Pancreas (tissue), 10 donors: ENCODE measurements at regions not wholly inside any gene's neighbourhood (a gene's known extent, or its start where the extent isn't known, plus 50 kb on each side); places are given as distances from the start of the nearest gene placed in this dataset.

ENCODE experiments used
- ATAC-seq, 4 donors: fragments of 200-7000 bp; cut with Tn5 transposase; one replicate each; pipeline versions ENCODE4 v1.8.0 to v1.9.1; 2020; ENCODE audit warnings: mild to moderate bottlenecking in 4 of 4, moderate library complexity in 4 of 4
- DNase-seq, 6 donors: peaks; one replicate each; pipeline ENCODE4 v3.0.0-alpha.2; 2020
- FAIRE-seq: peaks from 2 replicates; lab custom pipeline; 2012; peaks lifted over from hg19 to GRCh38; lab: Jason Lieb, UNC
- H3K27ac ChIP-seq, 4 donors: fragments of 200-600 bp; sonication (generic); 1 replicate in 3 of 4; 2 replicates in 1 of 4; pipeline versions ENCODE4 v1.5.0 to v1.8.0; 2020
- H3K27me3 ChIP-seq, 4 donors: fragments of 200-600 bp; one replicate each; pipeline ENCODE4 v1.8.0; 2021
- H3K36me3 ChIP-seq, 3 donors: fragments of 200-600 bp; sonication (generic) in 1 of 3; one replicate each; pipeline versions ENCODE4 v1.5.0 to v1.8.0; 2020 to 2021
- H3K4me1 ChIP-seq, 3 donors: fragments of 200-600 bp; one replicate each; pipeline ENCODE4 v1.8.0; 2021
- H3K4me3 ChIP-seq, 4 donors: fragments of 200-600 bp; sonication (generic) in 2 of 4; one replicate each; pipeline versions ENCODE4 v1.5.0 to v1.8.0; 2020 to 2021
- H3K9me3 ChIP-seq, 4 donors: fragments of 200-600 bp; one replicate each; pipeline ENCODE4 v1.8.0; 2021
- CTCF ChIP-seq, 4 donors: fragments of 200-600 bp; sonication (generic) in 3 of 4; IDR thresholded peaks; one replicate each; pipeline versions ENCODE4 v1.5.0 to v1.8.0; 2021; ENCODE audit warnings: antibody characterized with exemption in 4 of 4
- WGBS, 2 donors: extraction: QIAGEN DNeasy Blood & Tissue Kit; methylation state at CpG; one replicate each; pipeline ENCODE4 v1.1.7; 2013; 5-methylcytosine and 5-hydroxymethylcytosine counted together
- intact Hi-C, 3 donors: fragments of 100-400 bp; cut with DNase I; formaldehyde crosslinking; loops; one replicate each; pipeline versions ENCODE4 v1.11.1 to v1.14.2; 2022
- donor health status: healthy with polysubstance abuse.
- donor health status: DM: no; HTN: no; CAD: no; lungs with moderate emphysema.
- donor health status: DM: no; HTN: no; CAD: no.
- donor health status: control.
- donor health status: control.
- donor health status: Bipolar disorder and iron deficiency.
- donor health status: DM: yes; HTN: yes; CAD: no.
- donor health status: DM: no; HTN: no; CAD: no.
- donor health status: DM: no; HTN: no; CAD: no.
- donor health status: DM: yes; HTN: yes; CAD: no.

GRCh38 chr12:77555074-77555473 is 275.6 kb upstream of the NAV3 start:
- ATAC-seq (no peak), DNase-seq (no peak), FAIRE-seq (no peak)
- WGBS, 2 donors = 25 to 69% methylated on average over 4 of the region's 4 CpGs
- H3K4me1 ChIP-seq = no peaks in the 10 kb centered on the region
- H3K9me3 ChIP-seq = no peaks in the 10 kb centered on the region
- no peak for TF ChIP-seq CTCF (IDR thresholded peaks at IDR 0.05)
- no peak overlapping the region for H3K27ac ChIP-seq
- no peaks in the 10 kb centered on the region for H3K36me3 ChIP-seq
- intact Hi-C loops = no loop called here
- H3K27me3 ChIP-seq = no peaks in the 10 kb centered on the region
- H3K4me3 ChIP-seq = no peak overlapping the region

GRCh38 chr12:77553976-77554619 is 276.6 kb upstream of the NAV3 start:
- H3K4me3 ChIP-seq = no peak overlapping the region
- H3K4me1 ChIP-seq = no peaks in the 10 kb centered on the region
- no peak overlapping the region for H3K27ac ChIP-seq
- 93 to 96% methylated on average over 1 of the region's 1 CpG for WGBS, 2 donors
- H3K9me3 ChIP-seq = no peaks in the 10 kb centered on the region
- DNase-seq (no peak), FAIRE-seq (no peak), ATAC-seq (no peak)
- intact Hi-C loops = no loop called here
- no peaks in the 10 kb centered on the region for H3K27me3 ChIP-seq
- no peaks in the 10 kb centered on the region for H3K36me3 ChIP-seq
- no peak for TF ChIP-seq CTCF (IDR thresholded peaks at IDR 0.05)

- TF ChIP-seq CTCF (IDR thresholded peaks at IDR 0.05) = no peak
- no peak overlapping the region for H3K4me3 ChIP-seq
- FAIRE-seq (no peak), DNase-seq (no peak), ATAC-seq (no peak)
- 74 to 84% methylated on average over 3 of the region's 3 CpGs for WGBS, 2 donors
- intact Hi-C loops = no loop called here
- no peak overlapping the region for H3K27ac ChIP-seq
- no peaks in the 10 kb centered on the region for H3K4me1 ChIP-seq
- H3K36me3 ChIP-seq = no peaks in the 10 kb centered on the region
- no peaks in the 10 kb centered on the region for H3K27me3 ChIP-seq
- H3K9me3 ChIP-seq = no peaks in the 10 kb centered on the region
Observed at GRCh38 chr12:77549383-77550128, 281.1 kb upstream of the NAV3 start.

- no peaks in the 10 kb centered on the region for H3K27me3 ChIP-seq
- H3K27ac ChIP-seq = no peak overlapping the region
- TF ChIP-seq CTCF (IDR thresholded peaks at IDR 0.05) = no peak
- intact Hi-C loops = no loop called here
- H3K4me3 ChIP-seq = no peak overlapping the region
- FAIRE-seq = no peak
- H3K36me3 ChIP-seq = no peaks in the 10 kb centered on the region
- no peak for ATAC-seq
- H3K9me3 ChIP-seq = no peaks in the 10 kb centered on the region
- no peak for DNase-seq
- 69 to 84% methylated on average over 1 of the region's 1 CpG for WGBS, 2 donors
- H3K4me1 ChIP-seq = no peaks in the 10 kb centered on the region
Observed at GRCh38 chr12:77548797-77549196, 281.9 kb upstream of the NAV3 start.

- Histone ChIP-seq H3K27ac (no peak overlapping the region), H3K9me3 (no peaks in the 10 kb centered on the region), H3K4me1 (no peaks in the 10 kb centered on the region), H3K27me3 (no peaks in the 10 kb centered on the region), H3K36me3 (no peaks in the 10 kb centered on the region), H3K4me3 (no peak overlapping the region)
- WGBS, 2 donors = 32 to 55% methylated on average over 2 of the region's 2 CpGs
- ATAC-seq = no peak
- intact Hi-C loops = no loop called here
- DNase-seq = no peak
- FAIRE-seq = no peak
- TF ChIP-seq CTCF (IDR thresholded peaks at IDR 0.05) = no peak
Observed at GRCh38 chr12:77540097-77540496, 290.6 kb upstream of the NAV3 start.
